GM10266 (cell line): ENCODE measurements at regions not wholly inside any gene's neighbourhood (a gene's known extent, or its start where the extent isn't known, plus 50 kb on each side); places are given as distances from the start of the nearest gene placed in this dataset.
"Not testable (repeated sequence)": the region's sequence is repeated elsewhere in the genome, so short reads cannot be mapped to it uniquely, and the experiment has no call there.

Experiments
- DNase-seq: peaks from one replicate; pipeline ENCODE4 v3.0.0; 2012; ENCODE audit errors: extremely low spot score
- TF ChIP-seq, protein P1 (sequence below): IDR thresholded peaks from 2 replicates; pipeline ENCODE4 v1.5.1; 2012; ENCODE audit warnings: mild to moderate bottlenecking, low read depth; ENCODE audit not compliant: control insufficient read depth, insufficient read depth; ENCODE audit errors: missing control alignments

DNA sequence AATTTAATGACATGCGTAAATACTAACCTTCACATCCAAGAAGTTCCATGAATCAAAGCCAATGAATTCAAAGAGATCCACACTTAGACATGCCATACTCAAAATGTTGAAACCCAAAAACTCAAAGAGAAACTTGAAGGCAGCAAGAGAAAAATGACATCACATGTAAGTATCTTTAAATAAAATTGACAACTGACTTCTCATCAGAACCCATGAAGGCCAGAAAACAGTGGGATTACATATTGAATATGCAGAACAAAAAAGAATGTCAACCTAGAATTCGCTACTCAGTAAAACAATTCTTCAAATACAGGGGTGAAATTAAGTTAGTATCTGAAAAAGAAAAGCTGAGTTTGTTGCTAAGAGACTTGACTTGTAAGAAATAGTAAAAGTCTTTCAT is 953.9 kb upstream of the HS3ST1 start:
- TF ChIP-seq, protein P1, sequence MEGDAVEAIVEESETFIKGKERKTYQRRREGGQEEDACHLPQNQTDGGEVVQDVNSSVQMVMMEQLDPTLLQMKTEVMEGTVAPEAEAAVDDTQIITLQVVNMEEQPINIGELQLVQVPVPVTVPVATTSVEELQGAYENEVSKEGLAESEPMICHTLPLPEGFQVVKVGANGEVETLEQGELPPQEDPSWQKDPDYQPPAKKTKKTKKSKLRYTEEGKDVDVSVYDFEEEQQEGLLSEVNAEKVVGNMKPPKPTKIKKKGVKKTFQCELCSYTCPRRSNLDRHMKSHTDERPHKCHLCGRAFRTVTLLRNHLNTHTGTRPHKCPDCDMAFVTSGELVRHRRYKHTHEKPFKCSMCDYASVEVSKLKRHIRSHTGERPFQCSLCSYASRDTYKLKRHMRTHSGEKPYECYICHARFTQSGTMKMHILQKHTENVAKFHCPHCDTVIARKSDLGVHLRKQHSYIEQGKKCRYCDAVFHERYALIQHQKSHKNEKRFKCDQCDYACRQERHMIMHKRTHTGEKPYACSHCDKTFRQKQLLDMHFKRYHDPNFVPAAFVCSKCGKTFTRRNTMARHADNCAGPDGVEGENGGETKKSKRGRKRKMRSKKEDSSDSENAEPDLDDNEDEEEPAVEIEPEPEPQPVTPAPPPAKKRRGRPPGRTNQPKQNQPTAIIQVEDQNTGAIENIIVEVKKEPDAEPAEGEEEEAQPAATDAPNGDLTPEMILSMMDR = no peak
- DNase-seq = no peak

DNA sequence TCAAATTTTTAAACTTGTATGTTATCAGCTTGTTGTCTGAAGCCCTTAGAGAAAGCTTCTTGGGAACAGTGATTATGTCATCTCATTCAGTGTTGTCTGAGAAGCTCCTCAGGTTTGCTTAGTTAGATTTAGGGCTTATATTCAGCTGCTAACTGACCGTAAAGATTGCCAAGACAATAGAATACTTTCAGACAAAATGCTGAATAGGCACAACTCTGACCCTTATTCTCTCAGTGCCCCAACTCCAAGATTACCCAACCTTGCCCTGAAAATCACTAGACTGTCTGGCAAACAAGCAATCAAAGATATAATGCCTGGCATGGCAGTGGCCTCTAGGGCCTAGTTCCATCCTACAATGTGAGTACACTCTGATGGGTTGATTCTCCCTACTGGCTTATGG is 950.5 kb upstream of the HS3ST1 start:
- no peak for DNase-seq
- TF ChIP-seq, protein P1 = no peak

DNA sequence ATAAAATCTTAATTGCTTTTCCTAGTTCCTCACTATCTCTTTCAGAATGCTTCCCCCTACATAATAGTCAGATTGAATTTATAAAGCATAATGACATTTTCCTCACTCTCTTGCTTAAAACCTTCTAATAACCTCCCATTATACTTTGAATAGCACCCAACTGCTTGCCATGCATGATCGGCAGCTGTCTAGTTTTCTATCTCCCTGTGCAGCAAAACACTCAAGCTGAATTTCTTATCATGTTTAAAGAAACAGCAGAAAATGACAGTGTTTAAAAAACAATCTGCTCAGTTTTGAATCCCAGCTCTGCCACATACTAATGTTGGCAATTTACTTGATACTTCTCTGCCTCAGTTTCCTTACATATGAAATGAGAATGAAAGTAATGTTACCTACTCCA is 947.1 kb upstream of the HS3ST1 start:
- no peak for DNase-seq
- TF ChIP-seq, protein P1 = no peak

DNA sequence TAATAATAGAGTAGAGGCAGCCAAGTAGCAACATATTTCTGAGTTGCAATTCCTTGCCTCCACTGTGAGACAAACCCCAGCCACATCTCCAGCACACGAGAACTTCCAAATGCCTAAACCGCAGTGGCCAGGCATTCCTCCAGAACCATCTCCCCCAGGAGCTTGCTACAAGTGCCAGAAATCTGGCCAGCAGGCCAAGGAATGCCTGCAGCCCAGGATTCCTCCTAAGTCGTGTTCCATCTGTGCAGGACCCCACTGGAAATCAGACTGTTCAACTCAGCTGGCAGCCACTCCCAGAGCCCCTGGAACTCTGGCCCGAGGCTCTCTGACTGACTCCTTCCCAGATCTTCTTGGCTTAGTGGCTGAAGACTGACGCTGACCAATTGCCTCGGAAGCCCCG is 937.2 kb upstream of the HS3ST1 start:
- DNase-seq = not testable (repeated sequence)

DNA sequence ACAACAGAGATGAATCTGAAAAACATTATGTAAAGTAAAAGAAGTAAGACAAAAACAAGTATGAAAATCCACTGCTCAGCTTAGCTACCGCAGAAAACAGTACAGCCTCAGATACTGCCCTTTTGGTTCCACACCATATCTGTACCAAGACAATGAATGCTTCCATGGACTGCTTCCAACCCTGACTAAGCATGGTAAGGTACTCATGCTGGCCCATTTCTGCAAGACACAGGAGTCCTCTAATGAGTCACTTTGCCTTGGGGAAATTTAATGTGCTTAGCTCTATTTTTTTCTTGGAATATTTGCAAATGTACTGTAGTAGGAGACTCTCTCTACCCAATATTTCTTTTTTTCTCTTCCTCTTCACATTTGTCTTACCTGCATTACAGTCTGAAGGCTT is 931.7 kb upstream of the HS3ST1 start:
- TF ChIP-seq, protein P1 = no peak
- no peak for DNase-seq

DNA sequence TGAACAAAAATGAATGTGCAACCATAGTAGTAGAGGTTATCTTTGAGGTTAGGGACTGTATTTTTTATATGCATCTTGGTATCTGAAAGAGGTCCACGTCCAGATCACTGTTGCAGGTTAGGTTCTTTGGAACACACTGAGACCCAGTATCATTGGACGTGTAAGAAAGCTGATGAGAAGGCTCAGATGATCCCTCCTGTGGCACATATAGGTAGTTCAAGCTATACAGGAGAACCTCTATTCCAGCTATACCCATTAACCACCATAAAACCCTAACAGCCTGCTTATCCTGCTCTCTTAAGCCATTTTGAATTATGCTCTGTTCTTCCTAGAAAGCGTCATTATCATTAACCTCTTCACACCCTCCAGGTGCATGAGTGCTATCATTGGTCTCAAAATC is 930.7 kb upstream of the HS3ST1 start:
- TF ChIP-seq, protein P1 = no peak
- DNase-seq = no peak

DNA sequence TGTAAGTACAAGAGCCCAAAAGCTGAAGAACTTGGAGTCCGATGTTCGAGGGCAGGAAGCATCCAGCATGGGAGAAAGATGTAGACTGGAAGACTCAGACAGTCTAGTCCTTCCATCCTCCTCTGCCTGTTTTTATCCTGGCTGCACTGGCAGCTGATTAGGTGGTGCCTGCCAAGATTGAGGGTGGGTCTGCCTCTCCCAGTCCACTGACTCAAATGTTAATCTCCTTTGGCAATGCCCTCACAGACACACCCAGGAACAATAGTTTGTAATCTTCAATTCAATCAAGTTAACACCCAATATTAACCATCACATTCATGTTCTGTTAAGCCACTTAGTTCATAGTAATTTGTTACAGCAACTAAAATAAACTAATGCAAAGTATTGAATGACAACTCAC is 904.4 kb upstream of the HS3ST1 start:
- not testable (repeated sequence) for DNase-seq

DNA sequence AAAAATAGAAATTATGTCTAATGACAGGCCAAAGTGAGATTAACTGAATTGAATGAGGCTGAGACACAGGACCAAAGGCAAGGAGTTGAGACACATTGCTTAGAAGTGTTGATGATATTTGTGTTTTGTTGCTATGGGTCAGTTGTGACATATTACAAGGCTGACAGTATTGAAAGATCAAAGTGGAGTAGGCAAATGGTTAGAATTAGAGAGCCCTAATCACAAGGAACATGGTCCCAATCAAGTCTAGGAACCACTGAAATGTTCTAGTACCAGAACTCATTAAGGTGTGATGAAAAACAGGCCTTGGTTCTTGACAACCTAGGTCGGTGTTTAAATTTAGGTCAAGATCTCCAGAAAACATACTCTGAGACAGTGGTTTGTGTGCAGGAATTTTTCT is 896.3 kb upstream of the HS3ST1 start:
- DNase-seq = no peak
- TF ChIP-seq, protein P1 = no peak
